GM12878 (cell line): ENCODE measurements at regions not wholly inside any gene's neighbourhood (a gene's known extent, or its start where the extent isn't known, plus 50 kb on each side); places are given as distances from the start of the nearest gene placed in this dataset.

Experiments used
- ATAC-seq: fragments of 200-7000 bp; cut with Tn5 transposase; 3 replicates; pipeline ENCODE4 v1.9.1; 2020; ENCODE audit warnings: mild to moderate bottlenecking, moderate library complexity
- BruUV-seq: library from RNA; stranded (reverse); fragments of 400-500 nt; replicated peaks from 2 replicates; lab custom pipeline; 2021; lab: Mats Ljungman, UMichigan
- CTCF ChIA-PET: fragments of 300-600 bp; sonication (Branson Sonifier 250); formaldehyde crosslinking; extraction: SDS; loops from one replicate; lab custom pipeline; 2021; ENCODE audit warnings: inconsistent platforms; lab: Yijun Ruan, JAX
- POLR2A ChIA-PET: fragments of 350-600 bp; formaldehyde crosslinking; extraction: SDS; loops from one replicate; lab custom pipeline; 2021; ENCODE audit warnings: inconsistent platforms; lab: Charles Lee
- RAD21 ChIA-PET: fragments of 300-600 bp; sonication (Branson Sonifier 250); formaldehyde crosslinking; loops from one replicate; lab custom pipeline; 2023; ENCODE audit warnings: antibody characterized with exemption; ENCODE audit not compliant: unreplicated experiment; lab: Charles Lee
- SMC1A ChIA-PET: fragments of 300-600 bp; sonication (Branson Sonifier 250); formaldehyde crosslinking; loops from one replicate; lab custom pipeline; 2023; ENCODE audit not compliant: unreplicated experiment, uncharacterized antibody; lab: Charles Lee
- DNase-seq: peaks from one replicate; pipeline ENCODE4 v3.0.0-alpha.2; 2011; ENCODE audit warnings: low read depth, low spot score
- FAIRE-seq: peaks from 3 replicates; lab custom pipeline; 2011; peaks lifted over from hg19 to GRCh38; lab: Jason Lieb, UNC
- H2AFZ ChIP-seq: 2 replicates; pipeline ENCODE4 v1.6.0; 2011; ENCODE audit warnings: low read depth, low read length, control low read depth; ENCODE audit not compliant: control insufficient read depth
- H3K27ac ChIP-seq: 2 replicates; pipeline ENCODE4 v1.5.1; 2011; ENCODE audit warnings: control low read depth; ENCODE audit not compliant: control insufficient read depth, insufficient read depth
- H3K27me3 ChIP-seq, 2 experiments: replicated peaks in 1 of 2; 2 replicates each; pipeline versions ENCODE4 v1.6.0 to v1.6.1; 2011; ENCODE audit warnings: low read length in 1 of 2; ENCODE audit not compliant: control insufficient read depth in 2 of 2, insufficient read depth in 2 of 2
- H3K36me3 ChIP-seq, 2 experiments: 2 replicates each; pipeline ENCODE4 v1.5.1; 2011; ENCODE audit warnings: low read length in 1 of 2; ENCODE audit not compliant: control insufficient read depth in 2 of 2, insufficient read depth in 2 of 2
- H3K4me1 ChIP-seq: 2 replicates; pipeline ENCODE4 v1.6.1; 2011; ENCODE audit warnings: mild to moderate bottlenecking, low read length, moderate library complexity, mixed read lengths; ENCODE audit not compliant: control insufficient read depth, insufficient read depth
- H3K4me2 ChIP-seq: 2 replicates; pipeline ENCODE4 v1.6.0; 2011; ENCODE audit warnings: control low read depth; ENCODE audit not compliant: control insufficient read depth, insufficient read depth
- H3K4me3 ChIP-seq: fragments of 200-600 bp; sonication (generic); 2 replicates; pipeline ENCODE4 v1.5.1; 2016
- H3K79me2 ChIP-seq: 2 replicates; pipeline ENCODE4 v1.6.0; 2011; ENCODE audit warnings: low read length; ENCODE audit not compliant: control insufficient read depth, insufficient read depth
- H3K9ac ChIP-seq: 2 replicates; pipeline ENCODE4 v1.8.0; 2011; ENCODE audit warnings: low read length, control low read depth, mixed read lengths; ENCODE audit not compliant: control insufficient read depth, insufficient read depth
- H3K9me3 ChIP-seq: replicated peaks from 3 replicates; pipeline ENCODE4 v1.5.1; 2011; ENCODE audit warnings: mild to moderate bottlenecking, low read length; ENCODE audit not compliant: control insufficient read depth, insufficient read depth
- H4K20me1 ChIP-seq: 2 replicates; pipeline ENCODE4 v1.6.0; 2011; ENCODE audit not compliant: control insufficient read depth, insufficient read depth
- CEBPB ChIP-seq, 2 experiments: fragments of 150-350 bp in 1 of 2; IDR thresholded peaks; 2 replicates each; pipeline ENCODE4 v1.6.1; 2012 to 2014; ENCODE audit warnings: low read depth in 2 of 2, low read length in 2 of 2, borderline replicate concordance in 1 of 2, inconsistent platforms in 1 of 2
- CREB1 ChIP-seq: IDR thresholded peaks from 2 replicates; pipeline ENCODE4 v1.6.1; 2012; ENCODE audit warnings: low read depth, mild to moderate bottlenecking, inconsistent platforms
- EGR1 ChIP-seq, 2 experiments: IDR thresholded peaks; 1 replicate in 1 of 2; 2 replicates in 1 of 2; pipeline ENCODE4 v1.6.1; 2011 to 2012; ENCODE audit warnings: low read depth in 2 of 2, low read length in 2 of 2, borderline replicate concordance in 1 of 2, mild to moderate bottlenecking in 1 of 2, moderate library complexity in 1 of 2
- JUNB ChIP-seq: IDR thresholded peaks from 2 replicates; pipeline ENCODE4 v1.6.1; 2016; ENCODE audit warnings: antibody characterized with exemption, mild to moderate bottlenecking
- NFIC ChIP-seq: IDR thresholded peaks from 2 replicates; pipeline ENCODE4 v1.6.1; 2012; ENCODE audit warnings: low read depth, mild to moderate bottlenecking, inconsistent platforms, low read length, moderate library complexity
- WGBS: methylation state at CpG from one replicate; pipeline ENCODE4 v1.1.6; 2016; ENCODE audit warnings: low lambda C conversion rate; ENCODE audit not compliant: insufficient replicate concordance, insufficient coverage; ENCODE audit errors: missing lambda C conversion rate; 5-methylcytosine and 5-hydroxymethylcytosine counted together
- in situ Hi-C: fragments of 300-500 bp; cut with MboI; formaldehyde crosslinking; loops from 9 replicates; pipeline ENCODE4 v1.14.3; 2018; ENCODE audit warnings: mixed read lengths
- intact Hi-C: fragments of 100-400 bp; cut with micrococcal nuclease; formaldehyde crosslinking; loops from one replicate; pipeline ENCODE4 v1.14.2; 2022; ENCODE audit not compliant: unreplicated experiment
- TF ChIP-seq, protein P1 (sequence below): fragments of 450-650 bp; IDR thresholded peaks from 2 replicates; pipeline ENCODE4 v1.6.1; 2016; ENCODE audit warnings: mild to moderate bottlenecking
- TF ChIP-seq, protein P2 (sequence below): IDR thresholded peaks from 2 replicates; pipeline ENCODE4 v1.6.1; 2011; ENCODE audit warnings: borderline replicate concordance, low read depth, mild to moderate bottlenecking, moderate library complexity, low read length; ENCODE audit not compliant: insufficient read depth, poor library complexity, severe bottlenecking
- TF ChIP-seq, protein P3 (sequence below): fragments of 450-650 bp; IDR thresholded peaks from 2 replicates; pipeline ENCODE4 v1.6.1; 2016; ENCODE audit warnings: mild to moderate bottlenecking

DNA sequence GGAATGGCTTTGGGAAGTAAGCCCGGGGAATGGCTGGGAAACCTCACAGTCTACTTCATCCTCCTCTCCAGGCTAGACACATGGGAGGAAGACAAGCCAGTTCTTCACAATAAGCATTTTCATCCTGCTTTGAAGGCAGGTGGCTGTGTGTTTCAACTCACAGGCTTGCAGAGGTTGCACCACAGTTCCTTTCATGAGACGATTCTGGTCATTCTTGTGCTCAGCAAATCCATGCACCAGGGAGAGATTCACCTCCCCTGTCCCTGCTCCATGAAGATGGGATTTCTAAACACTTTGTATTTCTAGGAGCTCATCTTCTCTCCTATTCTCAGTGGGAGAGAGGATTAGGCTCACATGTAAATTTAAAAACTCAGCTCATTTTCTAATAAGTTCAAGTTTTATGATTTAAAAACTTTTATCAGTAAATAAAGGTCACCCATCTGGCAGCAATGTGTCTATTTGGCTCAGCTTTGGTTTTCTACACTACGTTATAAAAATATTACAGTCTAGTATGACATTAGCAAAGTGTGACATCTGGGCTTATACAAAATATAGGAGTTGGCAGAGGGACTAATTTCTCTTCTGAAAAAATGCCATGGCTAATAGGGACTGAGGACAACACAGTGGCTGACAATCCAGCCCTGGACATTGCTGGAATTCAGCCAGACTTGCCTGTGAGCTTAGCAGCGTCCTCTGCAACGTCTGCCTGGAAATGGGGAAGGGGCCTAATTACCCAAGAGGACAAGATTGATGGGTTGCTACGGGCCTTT is 283.2 kb upstream of the SLC10A2 start:
- TF ChIP-seq CEBPB (IDR thresholded peaks at IDR 0.05; ENCODE audit: borderline replicate concordance in 1 of 2, low read depth in 2 of 2, low read length in 2 of 2) (no peak), JUNB (no peak), CREB1 (no peak), NFIC (no peak), EGR1 (IDR thresholded peaks at IDR 0.05; ENCODE audit: borderline replicate concordance in 1 of 2, low read depth in 2 of 2, low read length in 2 of 2) (no peak)
- TF ChIP-seq, protein P1, sequence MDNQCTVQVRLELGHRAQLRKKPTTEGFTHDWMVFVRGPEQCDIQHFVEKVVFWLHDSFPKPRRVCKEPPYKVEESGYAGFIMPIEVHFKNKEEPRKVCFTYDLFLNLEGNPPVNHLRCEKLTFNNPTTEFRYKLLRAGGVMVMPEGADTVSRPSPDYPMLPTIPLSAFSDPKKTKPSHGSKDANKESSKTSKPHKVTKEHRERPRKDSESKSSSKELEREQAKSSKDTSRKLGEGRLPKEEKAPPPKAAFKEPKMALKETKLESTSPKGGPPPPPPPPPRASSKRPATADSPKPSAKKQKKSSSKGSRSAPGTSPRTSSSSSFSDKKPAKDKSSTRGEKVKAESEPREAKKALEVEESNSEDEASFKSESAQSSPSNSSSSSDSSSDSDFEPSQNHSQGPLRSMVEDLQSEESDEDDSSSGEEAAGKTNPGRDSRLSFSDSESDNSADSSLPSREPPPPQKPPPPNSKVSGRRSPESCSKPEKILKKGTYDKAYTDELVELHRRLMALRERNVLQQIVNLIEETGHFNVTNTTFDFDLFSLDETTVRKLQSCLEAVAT: no peak
- TF ChIP-seq, protein P2, sequence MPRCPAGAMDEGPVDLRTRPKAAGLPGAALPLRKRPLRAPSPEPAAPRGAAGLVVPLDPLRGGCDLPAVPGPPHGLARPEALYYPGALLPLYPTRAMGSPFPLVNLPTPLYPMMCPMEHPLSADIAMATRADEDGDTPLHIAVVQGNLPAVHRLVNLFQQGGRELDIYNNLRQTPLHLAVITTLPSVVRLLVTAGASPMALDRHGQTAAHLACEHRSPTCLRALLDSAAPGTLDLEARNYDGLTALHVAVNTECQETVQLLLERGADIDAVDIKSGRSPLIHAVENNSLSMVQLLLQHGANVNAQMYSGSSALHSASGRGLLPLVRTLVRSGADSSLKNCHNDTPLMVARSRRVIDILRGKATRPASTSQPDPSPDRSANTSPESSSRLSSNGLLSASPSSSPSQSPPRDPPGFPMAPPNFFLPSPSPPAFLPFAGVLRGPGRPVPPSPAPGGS: no peak
- TF ChIP-seq, protein P3, sequence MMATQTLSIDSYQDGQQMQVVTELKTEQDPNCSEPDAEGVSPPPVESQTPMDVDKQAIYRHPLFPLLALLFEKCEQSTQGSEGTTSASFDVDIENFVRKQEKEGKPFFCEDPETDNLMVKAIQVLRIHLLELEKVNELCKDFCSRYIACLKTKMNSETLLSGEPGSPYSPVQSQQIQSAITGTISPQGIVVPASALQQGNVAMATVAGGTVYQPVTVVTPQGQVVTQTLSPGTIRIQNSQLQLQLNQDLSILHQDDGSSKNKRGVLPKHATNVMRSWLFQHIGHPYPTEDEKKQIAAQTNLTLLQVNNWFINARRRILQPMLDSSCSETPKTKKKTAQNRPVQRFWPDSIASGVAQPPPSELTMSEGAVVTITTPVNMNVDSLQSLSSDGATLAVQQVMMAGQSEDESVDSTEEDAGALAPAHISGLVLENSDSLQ: no peak
- ChIA-PET RAD21 (no interaction called here), SMC1A (no interaction called here), POLR2A (no interaction called here), CTCF (interaction anchor here (0.5 to 1.2 kb wide), 4 partner anchors 9 to 187 kb away, joined by 3 to 5 read pairs (median 3); no protein-coding TSS in a partner anchor)
- FAIRE-seq: no peak
- H4K20me1 ChIP-seq: no peaks in the 10 kb centered on the region
- intact Hi-C loops: no loop called here
- no peak overlapping the region for H3K27ac ChIP-seq
- no peaks in the 10 kb centered on the region for H3K4me1 ChIP-seq
- H3K4me2 ChIP-seq: no peak overlapping the region
- no peak overlapping the region for H3K4me3 ChIP-seq
- 3% methylated on average over 6 of the region's 6 CpGs for WGBS
- H3K9ac ChIP-seq: no peak overlapping the region
- no peak overlapping the region for H2AFZ ChIP-seq
- DNase-seq: no peak
- no peaks in the 10 kb centered on the region for H3K27me3 ChIP-seq
- no peaks in the 10 kb centered on the region for H3K79me2 ChIP-seq
- in situ Hi-C loops: no loop called here
- no peak for ATAC-seq
- no peaks in the 10 kb centered on the region for H3K9me3 ChIP-seq
- BruUV-seq: no TSS peak
- H3K36me3 ChIP-seq: no peaks in the 10 kb centered on the region
